WERI-Rb-1 (cell line): ENCODE measurements at regions not wholly inside any gene's neighbourhood (a gene's known extent, or its start where the extent isn't known, plus 50 kb on each side); places are given as distances from the start of the nearest gene placed in this dataset.

ENCODE experiments used
- DNase-seq: peaks from one replicate; pipeline ENCODE4 v3.0.0-alpha.2; 2020
- H3K27ac ChIP-seq: fragments of 250-450 bp; sonication (Bioruptor Pico); 2 replicates; pipeline ENCODE4 v1.5.1; 2020; ENCODE audit warnings: mild to moderate bottlenecking, moderate library complexity
- H3K27me3 ChIP-seq: fragments of 250-450 bp; sonication (Bioruptor Pico); 2 replicates; pipeline ENCODE4 v1.5.1; 2021; ENCODE audit warnings: mild to moderate bottlenecking, low read depth, moderate library complexity; ENCODE audit not compliant: insufficient read depth, severe bottlenecking
- H3K36me3 ChIP-seq: fragments of 250-450 bp; sonication (Bioruptor Pico); 2 replicates; pipeline ENCODE4 v1.5.1; 2020; ENCODE audit warnings: mild to moderate bottlenecking, moderate library complexity
- H3K4me3 ChIP-seq: 2 replicates; pipeline ENCODE4 v1.5.1; 2011; ENCODE audit warnings: low read depth, mild to moderate bottlenecking, control low read depth, low read length
- H3K9me3 ChIP-seq: fragments of 250-450 bp; sonication (Bioruptor Pico); 2 replicates; pipeline ENCODE4 v1.5.1; 2021; ENCODE audit warnings: mild to moderate bottlenecking, moderate library complexity; ENCODE audit not compliant: severe bottlenecking
- CTCF ChIP-seq: IDR thresholded peaks from 2 replicates; pipeline ENCODE4 v1.5.1; 2011; ENCODE audit warnings: low read depth, mild to moderate bottlenecking, control low read depth, inconsistent platforms, low read length

GRCh38 chr1:88068407-88068960 is 615.6 kb upstream of the PKN2 start:
- no peak overlapping the region for H3K4me3 ChIP-seq
- H3K27me3 ChIP-seq = no peaks in the 10 kb centered on the region
- no peak for TF ChIP-seq CTCF
- no peaks in the 10 kb centered on the region for H3K9me3 ChIP-seq
- no peaks in the 10 kb centered on the region for H3K36me3 ChIP-seq
- H3K27ac ChIP-seq = no peak overlapping the region
- no peak for DNase-seq

- Histone ChIP-seq H3K9me3 (no peaks in the 10 kb centered on the region), H3K4me3 (no peak overlapping the region), H3K27ac (no peak overlapping the region), H3K27me3 (no peaks in the 10 kb centered on the region), H3K36me3 (no peaks in the 10 kb centered on the region)
- no peak for DNase-seq
- TF ChIP-seq CTCF = no peak
Observed at GRCh38 chr1:88070956-88071355, 613.1 kb upstream of the PKN2 start.

- no peak for DNase-seq
- Histone ChIP-seq H3K9me3 (no peaks in the 10 kb centered on the region), H3K36me3 (no peaks in the 10 kb centered on the region), H3K27ac (no peak overlapping the region), H3K4me3 (no peak overlapping the region), H3K27me3 (no peaks in the 10 kb centered on the region)
- no peak for TF ChIP-seq CTCF
Observed at GRCh38 chr1:88074661-88075060, 609.4 kb upstream of the PKN2 start.

GRCh38 chr1:88075813-88076212 is 608.3 kb upstream of the PKN2 start:
- DNase-seq = no peak
- H3K27me3 ChIP-seq = no peaks in the 10 kb centered on the region
- H3K4me3 ChIP-seq = no peak overlapping the region
- H3K9me3 ChIP-seq = no peaks in the 10 kb centered on the region
- no peak for TF ChIP-seq CTCF
- no peak overlapping the region for H3K27ac ChIP-seq
- no peaks in the 10 kb centered on the region for H3K36me3 ChIP-seq

GRCh38 chr1:88079036-88079435 is 605.0 kb upstream of the PKN2 start:
- DNase-seq = peak; percentile 50
- no peak overlapping the region for H3K27ac ChIP-seq
- no peaks in the 10 kb centered on the region for H3K27me3 ChIP-seq
- H3K9me3 ChIP-seq = no peaks in the 10 kb centered on the region
- peak; percentile 60 for TF ChIP-seq CTCF
- no peak overlapping the region for H3K4me3 ChIP-seq
- no peaks in the 10 kb centered on the region for H3K36me3 ChIP-seq

GRCh38 chr1:88080875-88081274 is 603.2 kb upstream of the PKN2 start:
- no peak for DNase-seq
- no peak overlapping the region for H3K27ac ChIP-seq
- H3K4me3 ChIP-seq = no peak overlapping the region
- no peaks in the 10 kb centered on the region for H3K9me3 ChIP-seq
- TF ChIP-seq CTCF = no peak
- no peaks in the 10 kb centered on the region for H3K27me3 ChIP-seq
- H3K36me3 ChIP-seq = no peaks in the 10 kb centered on the region
